GM18520 (cell line): ENCODE measurements at regions not wholly inside any gene's neighbourhood (a gene's known extent, or its start where the extent isn't known, plus 50 kb on each side); places are given as distances from the start of the nearest gene placed in this dataset.

Source experiments
- ATAC-seq: cut with Tn5 transposase; IDR thresholded peaks from one replicate; pipeline ENCODE4 v1.9.1; 2021; ENCODE audit not compliant: unreplicated experiment

GRCh38 chr3:181457190-181457589 is 254.5 kb upstream of the SOX2 start:
- ATAC-seq: no peak

GRCh38 chr3:181455276-181455675 is 256.4 kb upstream of the SOX2 start:
- ATAC-seq: no peak

GRCh38 chr3:181454451-181455027 is 257.2 kb upstream of the SOX2 start:
- ATAC-seq: no peak

GRCh38 chr3:181446741-181447140 is 265.0 kb upstream of the SOX2 start:
- ATAC-seq: no peak

- no peak for ATAC-seq
Observed at GRCh38 chr3:181442066-181442465, 269.7 kb upstream of the SOX2 start.

- ATAC-seq: no peak
Observed at GRCh38 chr3:181432992-181433391, 278.7 kb upstream of the SOX2 start.

- ATAC-seq: no peak
Observed at GRCh38 chr3:181431748-181432147, 280.0 kb upstream of the SOX2 start.

GRCh38 chr3:181425074-181425473 is 286.7 kb upstream of the SOX2 start:
- no peak for ATAC-seq

GRCh38 chr3:181418233-181418632 is 293.5 kb upstream of the SOX2 start:
- ATAC-seq: no peak

- no peak for ATAC-seq
Observed at GRCh38 chr3:181417748-181418147, 294.0 kb upstream of the SOX2 start.

- no peak for ATAC-seq
Observed at GRCh38 chr3:181410870-181411269, 300.9 kb upstream of the SOX2 start.

GRCh38 chr3:181403876-181404660 is 307.7 kb upstream of the SOX2 start:
- no peak for ATAC-seq

- ATAC-seq: no peak
Observed at GRCh38 chr3:181402347-181402746, 309.4 kb upstream of the SOX2 start.

GRCh38 chr3:181384970-181385369 is 326.8 kb upstream of the SOX2 start:
- ATAC-seq: no peak

- no peak for ATAC-seq
Observed at GRCh38 chr3:181383760-181384159, 328.0 kb upstream of the SOX2 start.

GRCh38 chr3:181383201-181383600 is 328.5 kb upstream of the SOX2 start:
- no peak for ATAC-seq

GRCh38 chr3:181382656-181383055 is 329.1 kb upstream of the SOX2 start:
- ATAC-seq: no peak

GRCh38 chr3:181379278-181379677 is 332.4 kb upstream of the SOX2 start:
- ATAC-seq: no peak

- ATAC-seq: no peak
Observed at GRCh38 chr3:181369637-181370036, 342.1 kb upstream of the SOX2 start.

- ATAC-seq: no peak
Observed at GRCh38 chr3:181363231-181363630, 348.5 kb upstream of the SOX2 start.

- ATAC-seq: no peak
Observed at GRCh38 chr3:181362378-181362777, 349.3 kb upstream of the SOX2 start.

GRCh38 chr3:181358562-181358961 is 353.2 kb upstream of the SOX2 start:
- no peak for ATAC-seq

- no peak for ATAC-seq
Observed at GRCh38 chr3:181358060-181358459, 353.7 kb upstream of the SOX2 start.
